Hindlimb muscle (tissue), 1 donor: ENCODE measurements at regions not wholly inside any gene's neighbourhood (a gene's known extent, or its start where the extent isn't known, plus 50 kb on each side); places are given as distances from the start of the nearest gene placed in this dataset.
A peak's percentile ranks its signal among the peaks of the same experiment; 100 is the strongest.

Experiments used
- DNase-seq: peaks from one replicate; pipeline ENCODE4 v3.0.0-alpha.2; 2013

- DNase-seq, result no peak
Measured at GRCh38 chr18:45539491-45539891, 75.8 kb upstream of the SLC14A2 start.

GRCh38 chr18:45540125-45540524 lies 75.2 kb upstream of the SLC14A2 start:
- DNase-seq, result no peak

DNA sequence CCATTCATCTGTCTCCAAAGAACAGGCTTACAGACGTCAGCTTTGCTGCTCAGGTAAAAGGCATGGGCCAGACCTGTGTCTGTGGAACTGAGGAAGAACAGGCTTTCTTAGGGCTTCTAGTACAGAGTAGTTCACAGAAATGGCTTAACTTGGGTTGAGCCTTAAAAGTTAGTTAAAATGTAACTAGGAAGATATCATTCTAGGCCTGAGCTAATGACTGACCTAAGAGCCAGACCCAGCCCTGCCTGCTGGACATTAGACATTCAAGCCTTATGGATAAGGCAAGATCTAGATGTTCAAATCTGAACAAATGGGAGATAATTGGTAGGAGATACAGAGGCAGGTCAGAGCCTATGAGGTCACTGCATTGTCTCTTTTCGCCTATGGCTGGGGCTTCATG lies 73.9 kb upstream of the SLC14A2 start:
- DNase-seq, result no peak

GRCh38 chr18:45542043-45542442 lies 73.2 kb upstream of the SLC14A2 start:
- no peak for DNase-seq

DNA sequence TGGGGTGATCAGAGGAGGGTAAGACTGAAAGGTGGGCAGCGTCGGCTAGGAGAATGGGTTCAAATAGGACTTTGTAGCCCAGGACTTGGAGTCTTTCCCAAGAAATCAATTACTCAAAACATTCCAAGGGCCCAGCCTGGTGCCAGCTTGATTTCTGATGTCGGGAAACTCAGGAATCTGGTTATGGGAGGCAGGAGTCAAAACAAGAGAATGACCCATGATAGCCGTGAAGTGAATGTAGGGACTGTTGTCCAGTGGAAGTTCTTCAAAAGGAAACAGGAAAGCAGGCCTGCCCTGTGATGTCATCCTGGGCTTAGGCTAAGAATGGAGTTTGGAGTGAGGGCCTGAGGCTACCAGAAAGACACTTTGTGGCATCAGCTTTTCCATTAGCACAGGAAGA lies 67.4 kb upstream of the SLC14A2 start:
- DNase-seq, result no peak

GRCh38 chr18:45548614-45549013 lies 66.7 kb upstream of the SLC14A2 start:
- no peak for DNase-seq

- DNase-seq, result no peak
Measured at GRCh38 chr18:45549290-45549689, 66.0 kb upstream of the SLC14A2 start.

DNA sequence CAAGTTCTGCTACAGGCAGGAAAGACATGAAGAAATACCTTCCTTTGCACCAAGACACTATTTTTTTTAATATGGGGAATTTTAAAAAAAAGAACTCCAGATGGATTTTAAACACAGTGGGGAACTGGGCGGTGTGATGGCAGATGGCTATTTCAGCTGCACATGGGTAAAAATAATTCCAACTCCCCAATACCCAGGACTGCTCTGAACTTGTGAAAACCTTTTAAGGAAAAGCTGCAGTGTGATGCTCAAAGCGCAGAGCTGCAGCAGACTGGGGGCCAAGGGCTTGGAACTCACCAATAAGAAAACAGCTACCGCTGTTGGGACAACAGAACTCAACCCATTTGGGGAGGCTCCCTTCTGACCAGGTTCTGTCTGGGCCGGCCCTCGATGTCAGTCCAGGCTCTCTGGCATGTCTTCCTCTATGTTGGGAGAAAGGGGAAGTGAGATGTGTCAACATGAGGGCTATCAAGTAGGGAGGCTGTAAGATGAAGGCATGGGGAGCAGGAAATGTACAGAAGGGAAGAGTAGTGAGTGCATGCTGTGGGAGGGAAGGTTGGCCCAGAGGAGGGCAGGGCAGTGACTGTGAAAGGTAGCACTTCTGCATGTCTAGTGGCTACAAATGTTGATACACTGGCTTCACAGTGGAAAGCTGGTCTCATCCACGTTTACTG lies 64.0 kb upstream of the SLC14A2 start:
- DNase-seq, result no peak

- DNase-seq, result no peak
Measured at GRCh38 chr18:45553723-45554388, 61.4 kb upstream of the SLC14A2 start.

DNA sequence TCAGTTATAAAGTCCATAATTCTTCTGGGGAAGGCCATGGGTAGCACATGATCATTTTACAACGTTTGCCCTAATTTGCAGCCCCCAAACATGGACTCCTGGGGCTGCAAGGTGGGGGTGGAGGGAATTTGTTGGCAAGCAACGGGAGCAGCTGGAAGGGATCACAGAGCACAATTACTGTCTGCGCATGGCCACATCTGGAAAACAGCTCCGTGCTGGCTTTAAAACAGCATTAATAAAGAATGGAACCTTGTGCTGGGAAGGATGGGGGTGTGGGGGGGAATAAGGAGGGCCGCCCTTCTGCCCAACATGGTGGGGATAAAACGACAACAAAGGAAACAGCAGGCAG lies 60.9 kb upstream of the SLC14A2 start:
- DNase-seq, result peak; percentile 73

DNA sequence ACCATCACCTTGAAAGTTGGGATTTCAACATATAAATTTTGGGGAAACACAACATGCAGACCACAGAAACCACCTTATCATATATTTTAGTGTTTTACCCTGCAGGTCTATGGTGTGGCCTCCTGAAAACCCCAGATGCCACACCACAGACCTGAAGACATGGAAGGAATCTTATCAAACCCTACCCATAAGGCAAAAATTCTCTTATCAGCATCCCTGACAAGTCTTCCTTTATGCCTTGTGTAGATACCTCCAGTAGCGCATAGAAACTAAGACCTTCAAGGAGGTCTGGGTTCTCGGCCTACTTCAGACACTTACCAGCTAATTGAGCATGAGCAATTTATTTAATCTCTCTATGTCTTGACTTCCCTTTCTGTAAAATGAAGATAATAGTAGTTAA lies 59.1 kb upstream of the SLC14A2 start:
- DNase-seq, result no peak

- no peak for DNase-seq
Measured at GRCh38 chr18:45557287-45557686, 58.0 kb upstream of the SLC14A2 start.

DNA sequence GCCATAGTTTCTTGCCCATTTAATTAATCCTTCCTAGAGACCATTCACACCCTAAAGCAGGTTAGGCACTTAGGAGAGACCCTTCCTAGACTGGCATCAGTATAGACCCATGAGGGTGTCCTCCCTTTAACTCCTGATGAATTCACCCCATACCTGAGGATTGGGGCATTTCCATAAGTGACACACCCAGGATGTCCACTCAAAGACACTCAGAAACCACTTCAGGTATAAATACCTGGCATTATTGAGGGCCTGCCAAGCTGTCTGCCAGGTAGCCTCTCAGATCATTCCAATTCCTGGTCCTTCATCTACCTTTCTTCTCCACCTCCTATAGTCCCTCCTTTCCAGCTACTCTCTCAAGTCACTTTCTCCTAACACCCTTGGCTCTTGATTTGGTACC lies 57.5 kb upstream of the SLC14A2 start:
- DNase-seq, result no peak

GRCh38 chr18:45559258-45559657 lies 56.0 kb upstream of the SLC14A2 start:
- DNase-seq, result no peak

DNA sequence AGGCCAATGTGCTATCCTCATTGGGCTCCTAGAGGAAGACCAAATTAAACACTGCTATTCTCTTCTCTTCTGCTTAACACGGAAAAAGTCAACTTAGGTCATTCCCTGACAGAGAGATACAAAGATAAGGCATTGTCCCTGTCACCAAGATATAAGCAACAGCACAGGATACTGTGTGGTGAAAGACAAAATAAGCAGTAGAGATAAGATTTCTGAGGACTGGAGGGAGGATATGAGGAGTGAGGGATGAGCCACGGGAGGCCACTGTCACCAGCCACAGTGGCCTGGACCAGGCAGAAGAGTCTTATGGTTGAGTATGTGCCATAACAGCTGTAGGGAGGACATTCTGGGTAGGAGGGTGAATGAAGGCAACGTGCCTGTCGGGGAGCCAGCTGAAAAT lies 54.4 kb upstream of the SLC14A2 start:
- DNase-seq, result no peak

GRCh38 chr18:45562567-45563479 lies 52.5 kb upstream of the SLC14A2 start:
- DNase-seq, result no peak

GRCh38 chr18:45565280-45565970 lies 49.9 kb upstream of the SLC14A2 start:
- no peak for DNase-seq
